Cardiac muscle cell (in vitro differentiated cells and primary cell): ENCODE measurements at regions not wholly inside any gene's neighbourhood (a gene's known extent, or its start where the extent isn't known, plus 50 kb on each side); places are given as distances from the start of the nearest gene placed in this dataset.

Source experiments
- DNase-seq, 2 donors: peaks; one replicate each; pipeline versions ENCODE4 v3.0.0 to v3.0.0-alpha.2; 2010 to 2017; ENCODE audit warnings: low read depth in 1 of 2, low spot score in 1 of 2
- H3K27ac ChIP-seq: fragments of 200-600 bp; sonication (generic); 2 replicates; pipeline ENCODE4 v1.5.1; 2016
- H3K27me3 ChIP-seq: fragments of 200-600 bp; sonication (generic); 2 replicates; pipeline ENCODE4 v1.6.0; 2016; ENCODE audit warnings: control low read depth
- H3K36me3 ChIP-seq: fragments of 200-600 bp; sonication (generic); 2 replicates; pipeline ENCODE4 v1.5.1; 2016; ENCODE audit warnings: control low read depth
- H3K4me1 ChIP-seq: fragments of 200-600 bp; sonication (generic); 2 replicates; pipeline ENCODE4 v1.8.1; 2017; ENCODE audit warnings: low read depth, mild to moderate bottlenecking, mixed run types
- H3K4me3 ChIP-seq: fragments of 200-600 bp; sonication (generic); 2 replicates; pipeline ENCODE4 v1.5.1; 2016; ENCODE audit warnings: mild to moderate bottlenecking
- H3K9me3 ChIP-seq: fragments of 200-600 bp; sonication (generic); 2 replicates; pipeline ENCODE4 v1.5.1; 2017; ENCODE audit warnings: low read depth, mild to moderate bottlenecking, control low read depth
- TF ChIP-seq, protein P1 (sequence below): IDR thresholded peaks from 2 replicates; pipeline ENCODE4 v1.5.1; 2012; ENCODE audit warnings: low read depth, mild to moderate bottlenecking, low read length

DNA sequence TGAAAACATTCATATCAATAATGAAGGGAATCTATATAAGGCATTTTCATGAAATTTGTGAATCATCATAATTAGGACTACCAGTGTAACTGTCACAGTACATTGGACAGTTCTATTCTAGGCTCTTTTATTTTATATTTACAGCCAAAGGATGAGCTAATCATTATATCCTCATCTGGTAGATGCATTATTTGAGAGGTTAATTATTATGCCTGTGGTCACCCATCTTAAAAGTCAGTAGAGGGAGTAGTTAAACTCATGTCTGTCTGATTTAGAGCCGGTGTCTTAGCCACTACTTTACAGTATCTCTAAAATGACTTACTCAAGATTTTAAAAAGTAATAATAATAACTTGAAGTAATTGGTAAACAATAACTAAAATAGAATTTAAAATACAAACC lies 899.3 kb upstream of the MAP3K7 start:
- Histone ChIP-seq H3K9me3 (no peaks in the 10 kb centered on the region), H3K27ac (no peak overlapping the region), H3K36me3 (no peaks in the 10 kb centered on the region), H3K27me3 (no peaks in the 10 kb centered on the region), H3K4me3 (no peak overlapping the region), H3K4me1 (no peaks in the 10 kb centered on the region)
- TF ChIP-seq, protein P1, sequence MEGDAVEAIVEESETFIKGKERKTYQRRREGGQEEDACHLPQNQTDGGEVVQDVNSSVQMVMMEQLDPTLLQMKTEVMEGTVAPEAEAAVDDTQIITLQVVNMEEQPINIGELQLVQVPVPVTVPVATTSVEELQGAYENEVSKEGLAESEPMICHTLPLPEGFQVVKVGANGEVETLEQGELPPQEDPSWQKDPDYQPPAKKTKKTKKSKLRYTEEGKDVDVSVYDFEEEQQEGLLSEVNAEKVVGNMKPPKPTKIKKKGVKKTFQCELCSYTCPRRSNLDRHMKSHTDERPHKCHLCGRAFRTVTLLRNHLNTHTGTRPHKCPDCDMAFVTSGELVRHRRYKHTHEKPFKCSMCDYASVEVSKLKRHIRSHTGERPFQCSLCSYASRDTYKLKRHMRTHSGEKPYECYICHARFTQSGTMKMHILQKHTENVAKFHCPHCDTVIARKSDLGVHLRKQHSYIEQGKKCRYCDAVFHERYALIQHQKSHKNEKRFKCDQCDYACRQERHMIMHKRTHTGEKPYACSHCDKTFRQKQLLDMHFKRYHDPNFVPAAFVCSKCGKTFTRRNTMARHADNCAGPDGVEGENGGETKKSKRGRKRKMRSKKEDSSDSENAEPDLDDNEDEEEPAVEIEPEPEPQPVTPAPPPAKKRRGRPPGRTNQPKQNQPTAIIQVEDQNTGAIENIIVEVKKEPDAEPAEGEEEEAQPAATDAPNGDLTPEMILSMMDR: no peak
- no peak for DNase-seq

DNA sequence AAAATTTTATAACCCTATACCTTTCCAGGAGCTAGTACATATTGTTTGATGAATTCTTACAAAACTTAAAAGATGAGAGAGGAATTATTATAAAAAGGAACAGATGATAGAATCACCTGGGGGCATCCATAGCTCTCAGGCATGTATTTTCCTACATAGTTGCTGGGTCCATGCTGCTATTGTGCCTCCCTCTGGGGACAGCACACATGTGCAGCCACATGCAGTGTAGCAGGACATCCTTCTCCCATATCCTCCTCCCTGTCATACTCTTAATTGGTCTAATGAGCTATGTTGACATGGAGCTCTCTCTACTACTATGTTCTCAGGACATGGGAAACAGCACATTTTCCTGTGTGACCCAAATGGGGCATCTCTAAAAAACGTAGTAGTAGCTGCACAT lies 898.2 kb upstream of the MAP3K7 start:
- no peaks in the 10 kb centered on the region for H3K4me1 ChIP-seq
- H3K4me3 ChIP-seq: no peak overlapping the region
- DNase-seq: no peak
- H3K9me3 ChIP-seq: no peaks in the 10 kb centered on the region
- H3K27me3 ChIP-seq: no peaks in the 10 kb centered on the region
- no peaks in the 10 kb centered on the region for H3K36me3 ChIP-seq
- no peak overlapping the region for H3K27ac ChIP-seq
- TF ChIP-seq, protein P1: no peak

DNA sequence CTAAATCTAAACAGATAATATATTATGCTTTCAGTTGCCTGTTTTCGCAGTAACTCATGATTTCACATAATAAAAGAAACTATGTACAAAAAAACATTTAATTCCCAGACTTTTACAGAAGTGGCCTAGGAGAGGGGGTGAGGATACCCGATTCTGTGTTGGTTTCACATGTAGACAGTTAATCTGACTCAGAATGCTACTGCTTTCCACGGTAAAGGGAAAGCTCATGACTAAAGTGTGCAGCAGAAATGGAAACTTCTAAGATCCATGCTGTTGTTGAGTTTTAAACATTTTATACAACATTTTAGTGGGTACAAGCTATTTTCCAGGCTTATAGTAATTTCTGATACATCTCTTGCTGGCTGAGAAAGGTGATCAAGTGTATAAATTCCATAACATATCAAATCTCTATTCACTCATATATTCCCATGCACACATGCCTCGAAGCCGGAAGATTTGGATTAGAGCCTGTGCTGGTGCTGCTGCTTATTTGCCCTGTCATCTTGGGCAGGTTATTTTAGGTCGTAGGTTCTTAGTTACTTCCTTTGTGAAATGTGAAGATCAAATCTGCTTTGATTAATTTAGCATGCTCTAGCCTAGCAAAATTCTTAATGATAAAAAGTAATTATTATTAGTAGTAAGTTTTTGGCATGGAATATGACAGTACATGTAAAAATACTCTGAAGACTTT lies 896.7 kb upstream of the MAP3K7 start:
- TF ChIP-seq, protein P1: no peak
- Histone ChIP-seq H3K4me1 (no peaks in the 10 kb centered on the region), H3K27ac (no peak overlapping the region), H3K4me3 (no peak overlapping the region), H3K27me3 (no peaks in the 10 kb centered on the region), H3K9me3 (no peaks in the 10 kb centered on the region), H3K36me3 (no peaks in the 10 kb centered on the region)
- no peak for DNase-seq

DNA sequence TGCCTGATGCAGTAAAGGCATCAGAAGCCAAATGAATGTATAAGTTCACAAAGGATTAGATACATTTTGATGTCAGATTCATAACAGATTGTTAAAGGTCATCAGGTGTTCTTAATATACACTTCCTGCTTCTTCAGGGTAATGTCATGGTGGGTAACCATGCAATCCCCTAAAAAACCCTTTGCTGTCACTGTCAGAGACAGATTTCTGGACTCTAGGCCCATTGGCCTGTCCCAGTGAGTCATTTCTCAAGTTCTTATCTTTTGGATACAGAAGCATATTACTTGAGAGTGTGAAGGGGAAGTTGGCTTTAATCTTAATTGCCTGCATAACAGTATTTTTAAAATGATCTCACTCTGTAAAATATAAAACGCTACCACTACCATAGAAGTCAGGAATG lies 895.6 kb upstream of the MAP3K7 start:
- no peaks in the 10 kb centered on the region for H3K9me3 ChIP-seq
- no peaks in the 10 kb centered on the region for H3K27me3 ChIP-seq
- no peak overlapping the region for H3K4me3 ChIP-seq
- TF ChIP-seq, protein P1: no peak
- no peaks in the 10 kb centered on the region for H3K4me1 ChIP-seq
- H3K27ac ChIP-seq: no peak overlapping the region
- H3K36me3 ChIP-seq: no peaks in the 10 kb centered on the region
- DNase-seq: no peak

DNA sequence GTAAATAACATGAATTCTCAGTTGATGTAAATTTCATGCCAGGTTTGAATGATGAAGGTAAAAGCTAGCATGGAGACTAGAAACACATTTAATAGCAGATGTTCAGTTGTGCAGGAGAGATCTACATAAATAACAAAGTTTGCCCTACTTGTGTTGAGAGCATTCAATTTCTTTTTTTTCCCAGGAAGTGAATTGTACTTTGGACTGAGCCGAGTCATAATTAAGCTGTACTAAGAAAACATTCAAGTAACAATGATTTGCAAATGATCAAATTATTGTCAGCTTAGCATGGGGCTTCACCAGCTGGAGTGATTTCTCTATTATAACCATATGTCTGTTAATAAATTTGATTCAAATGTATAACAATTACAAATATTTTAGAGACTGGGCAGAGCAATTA lies 893.5 kb upstream of the MAP3K7 start:
- H3K4me3 ChIP-seq: no peak overlapping the region
- TF ChIP-seq, protein P1: no peak
- no peaks in the 10 kb centered on the region for H3K36me3 ChIP-seq
- no peak for DNase-seq
- H3K27me3 ChIP-seq: no peaks in the 10 kb centered on the region
- H3K9me3 ChIP-seq: no peaks in the 10 kb centered on the region
- H3K27ac ChIP-seq: no peak overlapping the region
- no peaks in the 10 kb centered on the region for H3K4me1 ChIP-seq
